Endothelial cell of umbilical vein (primary cell): ENCODE measurements at regions not wholly inside any gene's neighbourhood (a gene's known extent, or its start where the extent isn't known, plus 50 kb on each side); places are given as distances from the start of the nearest gene placed in this dataset.

Source experiments
- BruUV-seq: library from RNA; stranded (reverse); fragments of 400-500 nt; replicated peaks from 2 replicates; lab custom pipeline; 2021; lab: Mats Ljungman, UMichigan
- CTCF ChIA-PET: fragments of 300-600, 350-600 bp; sonication (Branson Sonifier 250); formaldehyde crosslinking; loops from one replicate; lab custom pipeline; 2021; ENCODE audit warnings: antibody characterized with exemption, inconsistent platforms; lab: Charles Lee
- POLR2A ChIA-PET: fragments of 300-600, 350-600 bp; sonication (Branson Sonifier 250); formaldehyde crosslinking; loops from one replicate; lab custom pipeline; 2021; ENCODE audit warnings: antibody characterized with exemption, inconsistent platforms; lab: Charles Lee
- DNase-seq: peaks from one replicate; pipeline ENCODE4 v3.0.0-alpha.2; 2011; ENCODE audit warnings: low read depth, low spot score
- FAIRE-seq: peaks from 2 replicates; lab custom pipeline; 2011; peaks lifted over from hg19 to GRCh38; lab: Jason Lieb, UNC
- H2AFZ ChIP-seq: 2 replicates; pipeline ENCODE4 v1.6.0; 2012; ENCODE audit warnings: low read depth, low read length, control low read depth, inconsistent platforms
- H3K27ac ChIP-seq: 2 replicates; pipeline ENCODE4 v1.5.1; 2011; ENCODE audit warnings: low read depth, mild to moderate bottlenecking, control low read depth, low read length, moderate library complexity; ENCODE audit not compliant: insufficient read depth
- H3K27me3 ChIP-seq, 2 experiments: 2 replicates each; pipeline versions ENCODE4 v1.6.0 to v1.6.1; 2011; ENCODE audit warnings: low read length in 2 of 2, mixed read lengths in 1 of 2; ENCODE audit not compliant: control insufficient read depth in 2 of 2, insufficient read depth in 2 of 2
- H3K36me3 ChIP-seq, 2 experiments: 2 replicates in 1 of 2; 3 replicates in 1 of 2; pipeline ENCODE4 v1.5.1; 2011; ENCODE audit warnings: low read length in 2 of 2, mild to moderate bottlenecking in 1 of 2, moderate library complexity in 1 of 2; ENCODE audit not compliant: control insufficient read depth in 2 of 2, insufficient read depth in 2 of 2; ENCODE audit errors: extremely low read depth in 1 of 2
- H3K4me1 ChIP-seq: 3 replicates; pipeline ENCODE4 v1.5.1; 2011; ENCODE audit warnings: mild to moderate bottlenecking, low read length; ENCODE audit not compliant: control insufficient read depth, insufficient read depth; ENCODE audit errors: extremely low read depth
- H3K4me2 ChIP-seq: 2 replicates; pipeline ENCODE4 v1.6.1; 2011; ENCODE audit warnings: low read length, control low read depth, mixed read lengths; ENCODE audit not compliant: insufficient read depth
- H3K4me3 ChIP-seq, 3 experiments: fragments of 200-600 bp in 1 of 3; sonication (generic), shearing (Covaris generic) in 1 of 3; replicated peaks in 1 of 3; 2 replicates each; pipeline ENCODE4 v1.5.1; 2011 to 2016; ENCODE audit warnings: control low read depth in 3 of 3, low read length in 3 of 3, mild to moderate bottlenecking in 2 of 3, inconsistent platforms in 1 of 3, low read depth in 1 of 3, moderate library complexity in 1 of 3; ENCODE audit not compliant: insufficient read depth in 1 of 3
- H3K79me2 ChIP-seq: 2 replicates; pipeline ENCODE4 v1.6.0; 2012; ENCODE audit warnings: low read length, inconsistent platforms; ENCODE audit not compliant: control insufficient read depth, insufficient read depth
- H3K9ac ChIP-seq: replicated peaks from 2 replicates; pipeline ENCODE3; 2011; ENCODE audit warnings: low read length, control low read depth; ENCODE audit not compliant: insufficient read depth; ENCODE audit errors: extremely low read depth
- H3K9me1 ChIP-seq: replicated peaks from 3 replicates; pipeline ENCODE4 v1.6.0; 2011; ENCODE audit warnings: mild to moderate bottlenecking, low read length; ENCODE audit not compliant: control insufficient read depth, insufficient read depth; ENCODE audit errors: extremely low read depth
- H3K9me3 ChIP-seq: replicated peaks from 2 replicates; pipeline ENCODE4 v1.5.1; 2012; ENCODE audit warnings: low read length, inconsistent platforms; ENCODE audit not compliant: control insufficient read depth, insufficient read depth
- H4K20me1 ChIP-seq: replicated peaks from 2 replicates; pipeline ENCODE3; 2011; ENCODE audit warnings: mild to moderate bottlenecking, low read length; ENCODE audit not compliant: control insufficient read depth, insufficient read depth; ENCODE audit errors: extremely low read depth
- CTCF ChIP-seq, 2 donors: IDR thresholded peaks; 1 replicate in 1 of 2; 2 replicates in 1 of 2; pipeline ENCODE4 v1.5.1; 2011; ENCODE audit warnings: low read length in 2 of 2, mild to moderate bottlenecking in 2 of 2, moderate library complexity in 2 of 2, control low read depth in 1 of 2, inconsistent platforms in 1 of 2, low read depth in 1 of 2; ENCODE audit not compliant: insufficient read depth in 1 of 2; ENCODE audit errors: extremely low read depth in 1 of 2
- EZH2 ChIP-seq: IDR thresholded peaks from 2 replicates; pipeline ENCODE4 v1.6.1; 2012; ENCODE audit warnings: borderline replicate concordance, low read depth, mild to moderate bottlenecking, moderate library complexity, low read length, inconsistent platforms; ENCODE audit not compliant: severe bottlenecking
- FOS ChIP-seq: IDR thresholded peaks from 2 replicates; pipeline ENCODE4 v1.6.1; 2011; ENCODE audit warnings: mild to moderate bottlenecking, low read length, moderate library complexity, borderline replicate concordance; ENCODE audit not compliant: insufficient read depth
- GATA2 ChIP-seq: IDR thresholded peaks from 2 replicates; pipeline ENCODE4 v1.7.0; 2011; ENCODE audit warnings: low read depth, mild to moderate bottlenecking, moderate library complexity, mixed read lengths, low read length; ENCODE audit not compliant: insufficient read length, insufficient read depth
- JUN ChIP-seq: IDR thresholded peaks from 2 replicates; pipeline ENCODE4 v1.6.1; 2011; ENCODE audit warnings: borderline replicate concordance, low read depth; ENCODE audit not compliant: insufficient read length, insufficient read depth
- MAX ChIP-seq: IDR thresholded peaks from 2 replicates; pipeline ENCODE4 v1.6.1; 2011; ENCODE audit not compliant: insufficient read depth, insufficient read length
- MYC ChIP-seq: IDR thresholded peaks from one replicate; pipeline ENCODE4 v1.6.1; 2011; ENCODE audit warnings: mild to moderate bottlenecking, low read depth, low read length
- POLR2A ChIP-seq: IDR thresholded peaks from 2 replicates; pipeline ENCODE4 v1.6.1; 2012; ENCODE audit warnings: low read depth, mild to moderate bottlenecking, control low read depth, low read length
- POLR2AphosphoS5 ChIP-seq: IDR thresholded peaks from 2 replicates; pipeline ENCODE4 v1.6.1; 2012; ENCODE audit warnings: low read depth, mild to moderate bottlenecking, control low read depth, low read length, moderate library complexity; ENCODE audit not compliant: insufficient read depth
- dilution Hi-C: fragments of 300-500 bp; cut with MboI; formaldehyde crosslinking; loops from one replicate; pipeline ENCODE4 v1.15.0; 2019; ENCODE audit warnings: low sequenced_read_pairs; ENCODE audit not compliant: extremely low pct_ligation_motif_present
- intact Hi-C: fragments of 100-400 bp; cut with micrococcal nuclease; formaldehyde crosslinking; loops from one replicate; pipeline ENCODE4 v1.10.0; 2022

GRCh38 chr7:67896721-67897120, 900.1 kb downstream of the TYW1 start:
- Histone ChIP-seq H3K27me3 (no peaks in the 10 kb centered on the region), H2AFZ (no peak overlapping the region), H3K9me3 (peaks cover 8% of the 10 kb centered on the region), H3K79me2 (no peaks in the 10 kb centered on the region), H4K20me1 (no peaks in the 10 kb centered on the region), H3K27ac (no peak overlapping the region), H3K9me1 (no peaks in the 10 kb centered on the region), H3K9ac (no peak overlapping the region), H3K4me1 (no peaks in the 10 kb centered on the region), H3K4me2 (no peak overlapping the region), H3K4me3 (no peak overlapping the region), H3K36me3 (no peaks in the 10 kb centered on the region)
- FAIRE-seq (no peak), DNase-seq (no peak)
- TF ChIP-seq EZH2 (no peak), CTCF (IDR thresholded peaks at IDR 0.05; ENCODE audit: extremely low read depth in 1 of 2, insufficient read depth in 1 of 2, low read depth in 1 of 2, low read length in 2 of 2) (no peak), GATA2 (no peak), JUN (no peak), MYC (no peak), POLR2AphosphoS5 (no peak), POLR2A (no peak), FOS (no peak), MAX (no peak)
- intact Hi-C loops: no loop called here
- BruUV-seq: no TSS peak
- POLR2A ChIA-PET: no interaction called here
- dilution Hi-C loops: no loop called here
- CTCF ChIA-PET: no interaction called here
